ENCODE measurements at regions not wholly inside any gene's neighbourhood (a gene's known extent, or its start where the extent isn't known, plus 50 kb on each side); places are given as distances from the start of the nearest gene placed in this dataset.

DNA sequence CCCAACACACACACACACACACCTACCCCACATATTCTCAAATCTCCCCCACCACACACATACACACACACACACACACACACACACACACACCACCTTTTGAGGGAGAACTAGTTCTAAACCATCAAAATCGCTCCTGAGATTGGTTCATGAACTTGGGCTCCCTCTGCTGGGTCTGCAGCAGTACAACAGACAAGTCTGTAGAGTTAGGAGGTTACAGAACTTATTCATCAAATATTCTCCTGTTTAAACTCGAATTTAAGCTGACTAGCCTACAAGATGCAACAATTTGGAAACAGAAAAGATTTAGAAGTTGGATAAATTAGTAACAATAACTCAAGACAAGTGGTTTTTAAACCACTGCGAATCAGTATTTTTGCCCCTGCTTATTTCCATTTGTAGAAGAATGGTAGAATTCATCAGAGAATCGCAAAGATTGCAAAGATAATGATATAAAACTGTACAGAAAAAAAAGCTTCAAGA lies 136.4 kb upstream of the USP15 start:
- TF ChIP-seq EZH2 (IDR thresholded peaks at IDR 0.05; ENCODE audit: insufficient read depth, poor library complexity, severe bottlenecking) (no peak), EZH2phosphoT487 (IDR thresholded peaks at IDR 0.05; ENCODE audit: insufficient read depth, low read depth) (no peak)
